ENCODE measurements at regions not wholly inside any gene's neighbourhood (a gene's known extent, or its start where the extent isn't known, plus 50 kb on each side); places are given as distances from the start of the nearest gene placed in this dataset.

GRCh38 chr6:133610227-133610840, 278.6 kb upstream of the TCF21 start:
- CTCF ChIA-PET, result no interaction called here
- POLR2A ChIA-PET, result no interaction called here
- DNase-seq (ENCODE audit: low spot score), result no peak
- Mint-ChIP-seq H3K4me3 (no peak overlapping the region), H3K36me3 (no peaks in the 10 kb centered on the region), H3K27ac (no peak overlapping the region), H3K9me3 (no peaks in the 10 kb centered on the region), H3K27me3 (ENCODE audit: low read depth) (no peaks in the 10 kb centered on the region), H3K4me1 (peaks cover 19% of the 10 kb centered on the region)
- TF ChIP-seq USF1 (CRISPR knock-in tag; IDR thresholded peaks at IDR 0.05) (no peak), NR2C2 (CRISPR knock-in tag; IDR thresholded peaks at IDR 0.05) (no peak), NR1H2 (CRISPR knock-in tag; IDR thresholded peaks at IDR 0.05) (no peak), AR (CRISPR knock-in tag; IDR thresholded peaks at IDR 0.05) (no peak), ETV6 (CRISPR knock-in tag; IDR thresholded peaks at IDR 0.05) (no peak), CTCF (IDR thresholded peaks at IDR 0.05) (no peak), MXD4 (CRISPR knock-in tag; IDR thresholded peaks at IDR 0.05; ENCODE audit: borderline replicate concordance) (no peak), PRDM15 (CRISPR knock-in tag; IDR thresholded peaks at IDR 0.05) (no peak), FOXP1 (CRISPR knock-in tag; IDR thresholded peaks at IDR 0.05; ENCODE audit: borderline replicate concordance) (no peak), TP53 (CRISPR knock-in tag; IDR thresholded peaks at IDR 0.05) (no peak), GRHL2 (CRISPR knock-in tag; IDR thresholded peaks at IDR 0.05; ENCODE audit: insufficient replicate concordance, severe bottlenecking) (no peak), CREB1 (CRISPR knock-in tag; IDR thresholded peaks at IDR 0.05) (no peak), TCF7 (CRISPR knock-in tag; IDR thresholded peaks at IDR 0.05; ENCODE audit: low read depth) (no peak), ATF6 (CRISPR knock-in tag; IDR thresholded peaks at IDR 0.05) (no peak), ZNF219 (CRISPR knock-in tag; IDR thresholded peaks at IDR 0.05; ENCODE audit: borderline replicate concordance) (no peak), CREM (CRISPR knock-in tag; IDR thresholded peaks at IDR 0.05) (no peak), JAZF1 (CRISPR knock-in tag; IDR thresholded peaks at IDR 0.05) (no peak)
- ATAC-seq, result no peak
